Keratinocyte (primary cell): ENCODE measurements at regions not wholly inside any gene's neighbourhood (a gene's known extent, or its start where the extent isn't known, plus 50 kb on each side); places are given as distances from the start of the nearest gene placed in this dataset.

Experiments
- DNase-seq: peaks from one replicate; pipeline ENCODE4 v3.0.0-alpha.2; 2011; ENCODE audit warnings: low read depth, missing footprints, low spot score
- FAIRE-seq: peaks from 2 replicates; lab custom pipeline; 2011; peaks lifted over from hg19 to GRCh38; lab: Jason Lieb, UNC
- H2AFZ ChIP-seq: 2 replicates; pipeline ENCODE4 v1.6.0; 2012; ENCODE audit warnings: low read length, control low read depth, inconsistent platforms; ENCODE audit not compliant: control insufficient read depth
- H3K27ac ChIP-seq: 2 replicates; pipeline ENCODE4 v1.5.1; 2011; ENCODE audit warnings: low read length; ENCODE audit not compliant: control insufficient read depth, insufficient read depth
- H3K27me3 ChIP-seq: 3 replicates; pipeline ENCODE4 v1.6.0; 2011; ENCODE audit warnings: low read length; ENCODE audit not compliant: control insufficient read depth, insufficient read depth; ENCODE audit errors: extremely low read depth
- H3K36me3 ChIP-seq, 2 experiments: 2 replicates in 1 of 2; 3 replicates in 1 of 2; pipeline ENCODE4 v1.5.1; 2011; ENCODE audit warnings: low read length in 2 of 2, mild to moderate bottlenecking in 1 of 2; ENCODE audit not compliant: control insufficient read depth in 2 of 2, insufficient read depth in 2 of 2; ENCODE audit errors: extremely low read depth in 1 of 2
- H3K4me1 ChIP-seq: 3 replicates; pipeline ENCODE4 v1.5.1; 2011; ENCODE audit warnings: low read length; ENCODE audit not compliant: control insufficient read depth, insufficient read depth; ENCODE audit errors: extremely low read depth
- H3K4me2 ChIP-seq: 3 replicates; pipeline ENCODE4 v1.6.0; 2011; ENCODE audit warnings: low read depth, low read length; ENCODE audit not compliant: control insufficient read depth, insufficient read depth; ENCODE audit errors: extremely low read depth
- H3K4me3 ChIP-seq, 3 experiments: fragments of 200-600 bp in 1 of 3; sonication (generic) in 1 of 3; 2 replicates in 2 of 3; 3 replicates in 1 of 3; pipeline ENCODE4 v1.5.1; 2011 to 2016; ENCODE audit warnings: low read length in 3 of 3, mild to moderate bottlenecking in 3 of 3, control low read depth in 2 of 3, inconsistent platforms in 1 of 3, low read depth in 1 of 3, mixed read lengths in 1 of 3, mixed run types in 1 of 3, moderate library complexity in 1 of 3; ENCODE audit not compliant: control insufficient read depth in 2 of 3, insufficient read depth in 2 of 3; ENCODE audit errors: extremely low read depth in 1 of 3
- H3K79me2 ChIP-seq: 2 replicates; pipeline ENCODE4 v1.6.0; 2012; ENCODE audit warnings: low read length; ENCODE audit not compliant: control insufficient read depth, insufficient read depth
- H3K9ac ChIP-seq: 3 replicates; pipeline ENCODE4 v1.6.0; 2011; ENCODE audit warnings: low read length; ENCODE audit not compliant: control insufficient read depth, insufficient read depth; ENCODE audit errors: extremely low read depth
- H3K9me1 ChIP-seq: 3 replicates; pipeline ENCODE4 v1.6.0; 2011; ENCODE audit warnings: low read length; ENCODE audit not compliant: control insufficient read depth, insufficient read depth; ENCODE audit errors: extremely low read depth
- H3K9me3 ChIP-seq: 2 replicates; pipeline ENCODE4 v1.5.1; 2012; ENCODE audit warnings: low read depth, low read length; ENCODE audit not compliant: control insufficient read depth
- H4K20me1 ChIP-seq: 3 replicates; pipeline ENCODE4 v1.6.0; 2011; ENCODE audit warnings: low read length; ENCODE audit not compliant: control insufficient read depth, insufficient read depth; ENCODE audit errors: extremely low read depth
- EZH2 ChIP-seq: IDR thresholded peaks from one replicate; pipeline ENCODE4 v1.6.1; 2012; ENCODE audit warnings: inconsistent platforms, mild to moderate bottlenecking, low read length, moderate library complexity
- dilution Hi-C: fragments of 300-500 bp; cut with MboI; formaldehyde crosslinking; loops from one replicate; pipeline ENCODE4 v1.7.0; 2020; ENCODE audit warnings: low sequenced_read_pairs; ENCODE audit not compliant: extremely low pct_ligation_motif_present
- TF ChIP-seq, protein P1 (sequence below), 3 experiments: IDR thresholded peaks in 1 of 3; conservative IDR thresholded peaks in 1 of 3; optimal IDR thresholded peaks in 1 of 3; 2 replicates in 2 of 3; 3 replicates in 1 of 3; pipeline versions ENCODE3 to v1.5.1; 2011; ENCODE audit warnings: low read length in 3 of 3, mild to moderate bottlenecking in 3 of 3, moderate library complexity in 2 of 3, control low read depth in 1 of 3, inconsistent platforms in 1 of 3; ENCODE audit not compliant: insufficient read depth in 2 of 3; ENCODE audit errors: extremely low read depth in 1 of 3

DNA sequence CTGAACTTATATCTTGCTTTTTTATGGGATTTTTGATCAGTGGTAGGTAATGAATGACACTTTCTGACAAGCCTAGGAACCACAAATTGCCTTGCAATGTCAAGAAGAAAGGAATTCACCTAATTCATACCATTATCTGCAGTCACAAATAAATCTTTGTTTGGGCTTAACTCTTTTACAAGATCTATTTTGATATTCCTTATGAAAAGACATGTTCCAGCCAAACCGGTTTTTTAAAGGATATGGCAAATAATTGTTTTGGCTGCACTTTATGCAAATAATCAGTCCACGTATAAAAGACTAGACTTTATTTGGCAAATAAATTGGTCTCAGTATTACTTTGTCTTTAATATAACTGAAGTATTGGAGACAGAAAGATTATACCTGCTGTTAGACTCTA lies 771.7 kb upstream of the ADGRB3 start:
- H3K4me2 ChIP-seq: no peak overlapping the region
- DNase-seq (no peak), FAIRE-seq (no peak)
- peaks cover 2% of the 10 kb centered on the region for H3K9me3 ChIP-seq
- H3K36me3 ChIP-seq: no peaks in the 10 kb centered on the region
- no peaks in the 10 kb centered on the region for H3K79me2 ChIP-seq
- no peaks in the 10 kb centered on the region for H3K27me3 ChIP-seq
- dilution Hi-C loops: no loop called here
- TF ChIP-seq, protein P1, sequence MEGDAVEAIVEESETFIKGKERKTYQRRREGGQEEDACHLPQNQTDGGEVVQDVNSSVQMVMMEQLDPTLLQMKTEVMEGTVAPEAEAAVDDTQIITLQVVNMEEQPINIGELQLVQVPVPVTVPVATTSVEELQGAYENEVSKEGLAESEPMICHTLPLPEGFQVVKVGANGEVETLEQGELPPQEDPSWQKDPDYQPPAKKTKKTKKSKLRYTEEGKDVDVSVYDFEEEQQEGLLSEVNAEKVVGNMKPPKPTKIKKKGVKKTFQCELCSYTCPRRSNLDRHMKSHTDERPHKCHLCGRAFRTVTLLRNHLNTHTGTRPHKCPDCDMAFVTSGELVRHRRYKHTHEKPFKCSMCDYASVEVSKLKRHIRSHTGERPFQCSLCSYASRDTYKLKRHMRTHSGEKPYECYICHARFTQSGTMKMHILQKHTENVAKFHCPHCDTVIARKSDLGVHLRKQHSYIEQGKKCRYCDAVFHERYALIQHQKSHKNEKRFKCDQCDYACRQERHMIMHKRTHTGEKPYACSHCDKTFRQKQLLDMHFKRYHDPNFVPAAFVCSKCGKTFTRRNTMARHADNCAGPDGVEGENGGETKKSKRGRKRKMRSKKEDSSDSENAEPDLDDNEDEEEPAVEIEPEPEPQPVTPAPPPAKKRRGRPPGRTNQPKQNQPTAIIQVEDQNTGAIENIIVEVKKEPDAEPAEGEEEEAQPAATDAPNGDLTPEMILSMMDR (optimal IDR thresholded peaks at IDR 0.05 in 1 of 3, IDR thresholded peaks at IDR 0.05 in 1 of 3, conservative IDR thresholded peaks at IDR 0.05 in 1 of 3; ENCODE audit: extremely low read depth in 1 of 3, insufficient read depth in 2 of 3, low read length in 3 of 3): no peak
- TF ChIP-seq EZH2: no peak
- no peak overlapping the region for H2AFZ ChIP-seq
- H3K9ac ChIP-seq: no peak overlapping the region
- no peaks in the 10 kb centered on the region for H3K4me1 ChIP-seq
- H4K20me1 ChIP-seq: no peaks in the 10 kb centered on the region
- H3K27ac ChIP-seq: no peak overlapping the region
- no peaks in the 10 kb centered on the region for H3K9me1 ChIP-seq
- H3K4me3 ChIP-seq: no peak overlapping the region

DNA sequence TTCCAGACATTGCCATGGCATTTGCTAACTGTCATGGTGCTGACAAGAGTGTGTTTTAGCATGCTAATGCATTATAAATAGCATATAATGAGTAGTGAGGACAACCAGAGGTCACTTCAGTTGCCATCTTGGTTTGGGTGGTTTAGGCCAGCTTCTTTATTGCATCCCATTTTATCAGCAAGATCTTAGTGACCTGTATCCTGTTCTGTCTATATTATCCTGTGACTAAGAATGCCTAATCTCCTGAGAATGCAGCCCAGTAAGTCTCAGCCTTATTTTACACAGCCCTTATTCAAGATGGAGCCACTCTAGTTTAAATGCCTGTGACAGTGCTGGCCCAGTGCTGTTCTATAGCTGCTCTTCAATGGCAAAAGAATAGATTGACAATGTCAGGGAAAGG lies 781.0 kb upstream of the ADGRB3 start:
- FAIRE-seq (no peak), DNase-seq (no peak)
- Histone ChIP-seq H3K4me3 (no peak overlapping the region), H3K36me3 (no peaks in the 10 kb centered on the region), H4K20me1 (no peaks in the 10 kb centered on the region), H3K9ac (no peak overlapping the region), H3K27me3 (no peaks in the 10 kb centered on the region), H3K9me1 (no peaks in the 10 kb centered on the region), H3K9me3 (no peaks in the 10 kb centered on the region), H3K4me1 (no peaks in the 10 kb centered on the region), H3K4me2 (no peak overlapping the region), H3K27ac (no peak overlapping the region), H2AFZ (no peak overlapping the region), H3K79me2 (no peaks in the 10 kb centered on the region)
- no peak for TF ChIP-seq EZH2
- TF ChIP-seq, protein P1 (optimal IDR thresholded peaks at IDR 0.05 in 1 of 3, IDR thresholded peaks at IDR 0.05 in 1 of 3, conservative IDR thresholded peaks at IDR 0.05 in 1 of 3; ENCODE audit: extremely low read depth in 1 of 3, insufficient read depth in 2 of 3, low read length in 3 of 3): no peak
- dilution Hi-C loops: no loop called here
